Retina (tissue), 1 donor: ENCODE measurements at regions not wholly inside any gene's neighbourhood (a gene's known extent, or its start where the extent isn't known, plus 50 kb on each side); places are given as distances from the start of the nearest gene placed in this dataset.
"Not testable (repeated sequence)": the region's sequence is repeated elsewhere in the genome, so short reads cannot be mapped to it uniquely, and the experiment has no call there.

Experiments
- DNase-seq: peaks from one replicate; pipeline ENCODE4 v3.0.0-alpha.2; 2016

GRCh38 chr1:181173761-181174447, 85.4 kb downstream of the IER5 start:
- DNase-seq: no peak

- DNase-seq: no peak
Measured at GRCh38 chr1:181174861-181175260, 86.4 kb downstream of the IER5 start.

DNA sequence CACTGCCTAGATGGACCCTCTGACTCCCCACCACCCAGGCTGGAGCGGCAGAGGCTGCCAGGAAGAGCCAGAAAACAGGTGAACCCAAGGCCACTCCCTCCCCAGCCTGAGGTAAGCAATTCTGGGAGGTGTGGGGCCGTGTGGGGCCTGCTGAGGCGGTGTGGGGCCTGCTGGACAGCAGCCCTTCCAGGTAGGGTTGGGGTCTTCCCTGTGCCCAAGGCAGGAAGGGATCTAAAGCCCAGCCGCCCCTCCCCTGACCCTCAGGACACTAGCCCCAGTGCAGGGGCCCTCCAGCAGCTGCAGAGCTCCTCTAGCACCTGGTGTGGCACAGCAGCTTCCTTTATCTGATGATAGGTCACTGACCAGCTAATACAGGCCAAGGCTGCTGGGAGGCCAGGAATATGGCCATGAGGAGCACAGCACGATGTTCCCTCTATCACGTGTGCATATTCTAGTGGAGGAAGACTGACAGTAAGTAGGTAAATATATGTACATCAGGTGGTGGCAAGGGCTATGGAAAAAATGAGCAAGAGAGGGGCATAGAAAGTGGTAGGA, 86.9 kb downstream of the IER5 start:
- no peak for DNase-seq

GRCh38 chr1:181175955-181176354, 87.5 kb downstream of the IER5 start:
- DNase-seq: no peak

GRCh38 chr1:181178241-181178879, 89.9 kb downstream of the IER5 start:
- no peak for DNase-seq

DNA sequence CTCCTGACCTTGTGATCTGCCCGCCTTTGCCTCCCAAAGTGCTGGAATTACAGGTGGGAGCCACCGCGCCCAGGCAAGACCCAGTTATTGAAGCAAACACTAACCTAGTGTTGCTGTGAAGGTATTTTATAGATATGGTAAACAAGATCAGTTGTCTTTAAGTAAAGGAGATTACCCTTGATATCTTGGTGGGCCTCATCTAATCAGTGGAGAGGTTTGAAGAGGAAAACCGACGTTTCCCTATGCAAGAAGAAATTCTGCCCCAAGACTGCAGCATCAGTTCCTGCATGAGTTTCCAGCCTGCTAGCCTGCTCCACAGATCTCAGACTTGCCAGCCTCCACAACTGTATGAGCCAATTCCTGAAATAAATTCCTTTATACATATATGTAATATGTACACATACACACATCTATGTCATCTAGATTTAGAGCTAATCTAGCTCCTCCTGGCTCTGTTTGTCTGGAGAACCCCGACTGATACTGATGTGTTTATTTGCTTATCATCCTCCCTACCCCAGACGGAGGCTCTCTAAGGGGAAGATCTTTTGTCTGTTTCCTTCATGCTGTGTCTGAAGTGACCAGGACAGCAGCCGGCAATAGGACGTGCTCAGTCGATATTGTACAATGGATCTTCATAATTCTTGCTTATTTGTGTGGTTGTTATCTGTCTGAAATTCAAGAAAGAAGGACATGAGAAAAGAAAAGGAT, 90.9 kb downstream of the IER5 start:
- no peak for DNase-seq

DNA sequence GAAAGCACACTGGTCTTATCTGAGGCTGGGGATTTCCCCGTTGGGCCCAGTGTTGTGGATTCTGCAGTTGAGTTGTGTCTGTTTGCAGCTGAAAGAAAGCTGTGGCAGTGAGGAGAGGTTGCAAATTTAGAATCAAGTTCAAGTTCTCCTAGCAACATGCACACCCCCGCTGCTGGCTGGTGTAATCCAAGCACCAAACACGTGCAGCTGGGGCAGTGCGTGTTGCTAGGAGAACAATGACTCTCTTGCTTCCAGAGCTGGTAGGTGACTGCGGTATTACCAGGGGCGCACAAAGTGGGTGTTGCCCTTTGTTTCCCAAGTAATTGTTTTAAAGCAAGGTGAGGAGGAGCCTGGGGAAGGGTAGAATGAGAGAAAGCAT, 91.5 kb downstream of the IER5 start:
- peak; percentile 84 for DNase-seq

GRCh38 chr1:181180407-181181031, 92.0 kb downstream of the IER5 start:
- peak; percentile 73 for DNase-seq

GRCh38 chr1:181181792-181182585, 93.5 kb downstream of the IER5 start:
- DNase-seq: no peak

- DNase-seq: no peak
Measured at GRCh38 chr1:181184621-181185020, 96.1 kb downstream of the IER5 start.

GRCh38 chr1:181185461-181185860, 97.0 kb downstream of the IER5 start:
- no peak for DNase-seq

DNA sequence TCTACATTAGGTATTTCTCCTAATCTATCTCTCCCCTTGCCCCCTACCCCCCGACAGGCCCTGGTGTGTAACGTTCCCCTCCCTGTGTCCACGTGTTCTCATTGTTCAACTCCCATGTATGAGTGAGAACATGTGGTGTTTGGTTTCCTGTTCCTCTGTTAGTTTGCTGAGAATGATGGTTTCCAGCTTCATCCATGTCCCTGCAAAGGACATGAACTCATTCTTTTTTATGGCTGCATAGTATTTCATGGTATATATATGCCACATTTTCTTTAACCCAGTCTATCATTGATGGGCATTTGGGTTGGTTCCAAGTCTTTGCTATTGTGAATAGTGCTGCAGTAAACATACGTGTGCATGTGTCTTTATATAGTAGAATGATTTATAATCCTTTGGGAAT, 97.6 kb downstream of the IER5 start:
- not testable (repeated sequence) for DNase-seq

DNA sequence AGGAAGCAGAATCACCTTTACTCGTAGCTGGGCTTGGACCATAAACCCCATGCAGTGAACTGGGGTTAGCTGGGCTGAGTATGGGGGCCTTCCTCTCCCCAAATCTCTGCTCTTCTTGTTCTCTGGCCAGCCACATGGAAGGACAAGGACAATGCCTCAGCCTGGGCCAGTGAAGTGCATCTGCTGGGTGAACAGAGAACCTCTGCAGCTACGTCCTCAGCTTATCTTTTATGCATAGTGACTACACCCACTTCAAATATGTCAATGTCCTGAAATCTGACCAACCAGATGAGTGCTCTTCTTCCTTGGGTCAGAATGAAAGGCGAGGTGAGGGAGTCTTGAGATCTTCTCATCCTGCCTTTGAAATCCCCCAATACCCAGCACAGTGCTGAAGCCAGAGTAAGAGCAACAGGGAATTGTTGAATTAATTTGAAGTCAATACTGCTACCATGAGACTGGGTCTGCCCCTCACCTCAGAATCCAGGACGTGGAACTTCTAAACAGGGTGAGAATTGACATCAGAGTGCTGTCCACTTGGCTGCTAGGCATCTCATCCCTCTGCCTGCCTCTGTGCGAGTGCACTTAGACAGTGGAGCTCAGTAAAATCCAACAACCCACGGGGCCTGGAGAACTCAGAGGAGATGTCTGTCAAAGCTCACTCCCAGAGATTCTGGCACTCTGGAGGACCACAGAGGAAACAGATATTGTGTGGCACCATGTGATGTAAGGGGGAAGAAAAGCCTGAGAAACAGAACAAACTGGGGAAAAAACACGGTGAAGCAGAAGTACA, 99.0 kb downstream of the IER5 start:
- DNase-seq: no peak

- no peak for DNase-seq
Measured at GRCh38 chr1:181189245-181189644, 100.7 kb downstream of the IER5 start.

DNA sequence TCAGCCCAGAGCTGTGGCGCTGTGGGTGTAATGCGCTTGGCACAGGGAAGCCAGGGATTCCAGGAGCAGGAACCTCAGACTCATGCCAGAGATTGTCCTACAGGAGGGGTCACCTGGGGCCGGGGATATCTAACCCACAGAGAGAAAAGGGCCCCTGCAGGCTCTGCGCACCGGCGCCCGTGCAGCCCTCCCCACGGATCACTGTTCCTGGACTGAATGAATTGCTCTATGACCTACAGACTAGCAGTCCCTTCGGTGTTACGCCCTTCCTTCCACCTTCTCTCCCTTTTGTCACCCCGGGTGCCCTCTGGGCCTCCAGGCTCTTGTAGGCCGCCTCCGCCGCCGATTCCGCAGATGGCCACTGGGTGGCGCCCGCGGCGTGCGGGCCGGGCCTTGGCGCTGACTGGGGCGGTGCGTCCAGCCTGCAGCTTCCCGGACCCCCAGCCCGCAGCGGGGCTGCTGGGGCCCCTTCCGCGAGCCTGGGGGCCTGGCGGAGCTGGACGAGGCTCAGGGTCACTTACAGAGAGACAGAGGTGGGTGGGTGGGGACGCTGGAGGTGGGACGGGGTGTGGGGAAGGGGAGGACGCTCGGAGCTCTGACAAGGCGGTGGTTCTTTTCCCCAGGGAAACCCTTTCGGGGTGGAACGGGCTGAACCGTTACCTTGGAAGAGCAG, 101.3 kb downstream of the IER5 start:
- peak; percentile 91 for DNase-seq

DNA sequence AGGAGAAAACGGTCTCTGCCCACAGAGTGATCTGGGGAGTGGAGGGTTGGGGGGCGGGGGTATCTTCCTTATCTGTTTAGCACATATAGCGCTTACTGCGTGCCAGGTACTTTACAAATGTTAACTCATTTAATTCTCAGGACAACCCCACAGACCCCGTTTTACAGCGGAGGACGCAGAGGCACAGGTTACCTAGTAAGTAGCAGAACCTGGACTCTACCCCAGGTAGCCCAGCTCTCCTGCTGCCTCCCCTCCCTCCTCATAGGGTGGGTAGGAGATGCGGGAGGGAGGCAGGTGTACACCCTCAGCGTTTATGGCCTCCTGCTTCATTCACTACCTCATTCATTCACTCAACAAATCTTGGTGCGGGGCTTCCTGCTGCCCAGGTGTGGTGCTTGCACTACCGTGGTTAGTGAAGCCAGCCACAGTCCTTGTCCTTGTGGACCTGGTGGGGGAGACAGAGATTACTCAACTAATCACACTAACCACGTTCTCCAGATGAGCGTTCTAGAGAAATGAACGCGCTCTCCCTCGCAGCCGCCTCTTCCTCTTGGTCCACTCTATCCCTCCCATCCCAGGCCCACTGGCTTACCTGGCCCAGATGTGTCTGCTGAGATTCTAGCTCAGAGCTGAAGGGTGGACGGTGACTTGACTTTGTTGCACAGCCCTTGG, 102.0 kb downstream of the IER5 start:
- DNase-seq: no peak

DNA sequence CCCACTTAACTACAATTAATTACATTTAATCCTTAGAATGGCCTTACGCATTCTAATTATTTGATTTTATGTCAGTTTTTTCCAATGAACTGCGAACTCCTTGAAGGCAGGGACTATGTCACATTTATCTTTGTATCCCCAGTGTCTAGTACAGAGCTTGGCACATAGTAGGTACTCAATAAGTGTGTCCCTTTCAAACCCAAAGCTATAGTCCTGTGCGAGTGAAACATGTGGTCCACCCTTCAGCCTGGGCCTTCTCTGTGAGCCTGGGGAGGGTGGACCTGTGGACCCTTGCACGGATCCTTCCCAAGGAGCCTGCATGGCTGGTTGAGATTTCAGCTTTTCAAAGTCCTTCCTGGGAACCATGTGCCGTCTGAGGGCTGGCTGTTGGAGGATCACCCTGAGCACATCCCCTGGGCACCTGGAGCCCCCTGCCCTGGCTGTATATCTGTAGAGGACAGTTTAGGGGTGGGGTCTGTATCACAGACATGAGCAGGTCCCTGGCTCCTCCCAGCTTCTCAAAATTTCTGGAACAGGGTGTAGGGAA, 103.1 kb downstream of the IER5 start:
- no peak for DNase-seq

DNA sequence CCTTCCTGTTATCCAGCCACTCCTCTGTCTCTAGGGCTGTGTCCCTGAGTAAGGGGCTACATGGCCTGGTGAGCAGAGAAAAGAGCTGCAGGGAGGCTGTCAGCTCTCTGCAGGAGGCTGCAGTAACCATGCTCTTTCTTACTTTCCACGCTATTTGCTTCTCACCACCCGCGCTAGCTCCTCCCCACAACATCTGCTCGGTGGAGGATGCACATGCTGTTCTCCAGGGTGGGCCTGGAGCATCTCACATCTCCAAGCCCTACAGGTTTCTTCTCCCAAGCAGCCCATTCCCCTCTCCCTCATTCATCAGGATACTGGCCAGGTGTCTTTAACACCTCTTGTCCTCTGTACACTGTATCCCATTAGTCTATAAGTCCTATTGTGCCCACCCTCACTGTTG, 103.8 kb downstream of the IER5 start:
- DNase-seq: no peak

GRCh38 chr1:181202986-181203555, 114.6 kb downstream of the IER5 start:
- no peak for DNase-seq

- no peak for DNase-seq
Measured at GRCh38 chr1:181204530-181204929, 116.0 kb downstream of the IER5 start.
